ENCODE measurements at regions not wholly inside any gene's neighbourhood (a gene's known extent, or its start where the extent isn't known, plus 50 kb on each side); places are given as distances from the start of the nearest gene placed in this dataset.

DNA sequence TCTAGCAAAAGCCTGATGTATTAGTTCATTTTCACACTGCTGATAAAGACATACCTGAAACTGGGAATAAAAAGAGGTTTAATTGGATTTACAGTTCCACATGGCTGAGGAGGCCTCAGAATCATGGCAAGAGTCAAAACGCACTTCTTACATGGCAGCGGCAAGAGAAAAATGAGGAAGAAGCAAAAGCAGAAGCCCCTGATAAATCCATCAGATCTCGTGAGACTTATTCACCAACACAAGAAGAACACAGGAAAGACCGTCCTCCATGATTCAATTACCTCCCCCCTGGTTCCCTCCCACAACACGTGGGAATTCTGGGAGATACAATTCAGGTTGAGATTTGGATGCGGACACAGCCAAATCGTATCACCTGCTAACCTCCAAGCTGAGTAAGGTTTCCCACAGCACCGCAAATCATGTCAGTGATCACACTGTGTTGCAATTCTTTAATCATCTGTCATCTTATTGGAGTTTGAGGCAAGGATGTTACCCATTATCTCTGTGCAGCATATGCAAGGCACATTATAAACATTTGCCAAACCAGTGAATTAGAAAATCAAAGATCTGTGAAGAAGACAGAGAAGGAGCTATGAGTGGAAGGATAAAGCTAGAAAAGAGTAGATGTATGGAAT, 128.5 kb downstream of the ZNF281 start:
- TF ChIP-seq EZH2 (IDR thresholded peaks at IDR 0.05; ENCODE audit: insufficient read depth, low read length) = no peak
- TF ChIP-seq, protein P1, sequence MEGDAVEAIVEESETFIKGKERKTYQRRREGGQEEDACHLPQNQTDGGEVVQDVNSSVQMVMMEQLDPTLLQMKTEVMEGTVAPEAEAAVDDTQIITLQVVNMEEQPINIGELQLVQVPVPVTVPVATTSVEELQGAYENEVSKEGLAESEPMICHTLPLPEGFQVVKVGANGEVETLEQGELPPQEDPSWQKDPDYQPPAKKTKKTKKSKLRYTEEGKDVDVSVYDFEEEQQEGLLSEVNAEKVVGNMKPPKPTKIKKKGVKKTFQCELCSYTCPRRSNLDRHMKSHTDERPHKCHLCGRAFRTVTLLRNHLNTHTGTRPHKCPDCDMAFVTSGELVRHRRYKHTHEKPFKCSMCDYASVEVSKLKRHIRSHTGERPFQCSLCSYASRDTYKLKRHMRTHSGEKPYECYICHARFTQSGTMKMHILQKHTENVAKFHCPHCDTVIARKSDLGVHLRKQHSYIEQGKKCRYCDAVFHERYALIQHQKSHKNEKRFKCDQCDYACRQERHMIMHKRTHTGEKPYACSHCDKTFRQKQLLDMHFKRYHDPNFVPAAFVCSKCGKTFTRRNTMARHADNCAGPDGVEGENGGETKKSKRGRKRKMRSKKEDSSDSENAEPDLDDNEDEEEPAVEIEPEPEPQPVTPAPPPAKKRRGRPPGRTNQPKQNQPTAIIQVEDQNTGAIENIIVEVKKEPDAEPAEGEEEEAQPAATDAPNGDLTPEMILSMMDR (IDR thresholded peaks at IDR 0.05; ENCODE audit: insufficient read depth, low read depth, low read length) = no peak

Data from astrocyte (in vitro differentiated cells and primary cell).